ENCODE measurements at regions not wholly inside any gene's neighbourhood (a gene's known extent, or its start where the extent isn't known, plus 50 kb on each side); places are given as distances from the start of the nearest gene placed in this dataset.
"Not testable (repeated sequence)": the region's sequence is repeated elsewhere in the genome, so short reads cannot be mapped to it uniquely, and the experiment has no call there.

- H3K27ac ChIP-seq (ENCODE audit: control insufficient read depth, insufficient read depth, low read length), result no peak overlapping the region
- no peaks in the 10 kb centered on the region for H3K27me3 ChIP-seq (ENCODE audit: control insufficient read depth, extremely low read depth, insufficient read depth, low read length)
- no peak overlapping the region for H3K9ac ChIP-seq (ENCODE audit: control insufficient read depth, extremely low read depth, insufficient read depth, low read length)
- peaks cover 0 to 1% of the 10 kb centered on the region in 2 experiments for H3K36me3 ChIP-seq (ENCODE audit: control insufficient read depth in 2 of 2, extremely low read depth in 1 of 2, insufficient read depth in 2 of 2, low read length in 2 of 2)
- no peak overlapping the region for H2AFZ ChIP-seq (ENCODE audit: control insufficient read depth, low read length)
- no peaks in the 10 kb centered on the region for H3K79me2 ChIP-seq (ENCODE audit: control insufficient read depth, insufficient read depth, low read length)
- TF ChIP-seq CTCF (optimal IDR thresholded peaks at IDR 0.05 in 1 of 3, IDR thresholded peaks at IDR 0.05 in 1 of 3, conservative IDR thresholded peaks at IDR 0.05 in 1 of 3; ENCODE audit: extremely low read depth in 1 of 3, insufficient read depth in 2 of 3, low read length in 3 of 3) (no peak), EZH2 (IDR thresholded peaks at IDR 0.05; ENCODE audit: low read length) (no peak)
- H4K20me1 ChIP-seq (ENCODE audit: control insufficient read depth, extremely low read depth, insufficient read depth, low read length), result no peaks in the 10 kb centered on the region
- H3K9me3 ChIP-seq (ENCODE audit: control insufficient read depth, low read depth, low read length), result no peaks in the 10 kb centered on the region
- no peak overlapping the region for H3K4me2 ChIP-seq (ENCODE audit: control insufficient read depth, extremely low read depth, insufficient read depth, low read depth, low read length)
- no peaks in the 10 kb centered on the region for H3K9me1 ChIP-seq (ENCODE audit: control insufficient read depth, extremely low read depth, insufficient read depth, low read length)
- H3K4me3 ChIP-seq (ENCODE audit: control insufficient read depth in 2 of 3, extremely low read depth in 1 of 3, insufficient read depth in 2 of 3, low read depth in 1 of 3, low read length in 3 of 3), result no peak overlapping the region
- H3K4me1 ChIP-seq (ENCODE audit: control insufficient read depth, extremely low read depth, insufficient read depth, low read length), result peaks cover 7% of the 10 kb centered on the region
- FAIRE-seq, result no peak
- no peak for DNase-seq (ENCODE audit: low read depth, low spot score)
- dilution Hi-C loops (cut with MboI; ENCODE audit: extremely low pct_ligation_motif_present, low sequenced_read_pairs), result no loop called here
These were observed 212.5 kb upstream of the HAAO start for GRCh38 chr2:43004879-43005244.

DNA sequence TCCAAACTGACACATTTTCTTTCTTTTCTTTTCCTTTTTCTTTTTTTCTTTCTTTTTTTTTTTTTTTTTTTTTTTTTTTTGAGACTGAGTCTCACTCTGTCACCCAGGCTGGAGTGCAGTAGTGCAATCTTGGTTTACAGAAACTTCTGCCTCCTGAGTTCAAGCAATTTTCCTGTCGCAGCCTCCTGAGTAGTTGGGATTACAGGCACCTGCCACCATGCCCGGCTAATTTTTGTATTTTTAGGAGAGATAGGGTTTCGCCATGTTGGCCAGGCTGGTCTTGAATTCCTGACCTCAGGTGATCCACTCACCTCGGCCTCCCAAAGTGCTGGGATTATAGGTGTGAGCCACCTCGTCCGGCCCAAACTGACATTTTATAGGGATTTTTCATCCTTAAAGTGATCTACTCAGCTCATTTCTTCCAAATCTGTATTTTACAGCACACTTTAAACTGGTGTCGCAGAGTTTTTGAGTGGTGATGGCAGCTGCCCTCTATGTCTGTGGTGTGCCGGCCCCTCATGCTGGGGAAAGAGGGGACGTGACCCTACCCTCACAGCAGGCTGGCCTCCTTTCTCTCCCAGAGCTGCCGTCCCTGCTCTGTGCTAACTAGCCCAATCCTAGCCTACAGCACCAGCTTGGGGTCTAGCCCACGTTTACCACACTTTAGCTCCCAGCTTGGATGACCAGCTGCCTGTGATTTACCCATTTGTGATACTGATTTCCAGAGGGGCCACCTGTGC is 211.9 kb upstream of the HAAO start:
- H3K27ac ChIP-seq (ENCODE audit: control insufficient read depth, insufficient read depth, low read length); FAIRE-seq; dilution Hi-C loops (cut with MboI; ENCODE audit: extremely low pct_ligation_motif_present, low sequenced_read_pairs); DNase-seq (ENCODE audit: low read depth, low spot score); H3K79me2 ChIP-seq (ENCODE audit: control insufficient read depth, insufficient read depth, low read length); H4K20me1 ChIP-seq (ENCODE audit: control insufficient read depth, extremely low read depth, insufficient read depth, low read length); H3K4me2 ChIP-seq (ENCODE audit: control insufficient read depth, extremely low read depth, insufficient read depth, low read depth, low read length); H2AFZ ChIP-seq (ENCODE audit: control insufficient read depth, low read length); H3K9me1 ChIP-seq (ENCODE audit: control insufficient read depth, extremely low read depth, insufficient read depth, low read length); H3K9me3 ChIP-seq (ENCODE audit: control insufficient read depth, low read depth, low read length); H3K4me3 ChIP-seq (ENCODE audit: control insufficient read depth in 2 of 3, extremely low read depth in 1 of 3, insufficient read depth in 2 of 3, low read depth in 1 of 3, low read length in 3 of 3); H3K27me3 ChIP-seq (ENCODE audit: control insufficient read depth, extremely low read depth, insufficient read depth, low read length); H3K9ac ChIP-seq (ENCODE audit: control insufficient read depth, extremely low read depth, insufficient read depth, low read length); H3K36me3 ChIP-seq (ENCODE audit: control insufficient read depth in 2 of 2, extremely low read depth in 1 of 2, insufficient read depth in 2 of 2, low read length in 2 of 2): not testable (repeated sequence)
- peaks cover 13% of the 10 kb centered on the region for H3K4me1 ChIP-seq (ENCODE audit: control insufficient read depth, extremely low read depth, insufficient read depth, low read length)

GRCh38 chr2:43003702-43004101 is 211.3 kb upstream of the HAAO start:
- DNase-seq (ENCODE audit: low read depth, low spot score) (no peak), FAIRE-seq (no peak)
- no peak overlapping the region for H3K9ac ChIP-seq (ENCODE audit: control insufficient read depth, extremely low read depth, insufficient read depth, low read length)

More at GRCh38 chr2:43003702-43004101, 211.3 kb upstream of the HAAO start:
- dilution Hi-C loops (cut with MboI; ENCODE audit: extremely low pct_ligation_motif_present, low sequenced_read_pairs), result no loop called here
- Histone ChIP-seq H3K79me2 (ENCODE audit: control insufficient read depth, insufficient read depth, low read length) (no peaks in the 10 kb centered on the region), H3K4me3 (ENCODE audit: control insufficient read depth in 2 of 3, extremely low read depth in 1 of 3, insufficient read depth in 2 of 3, low read depth in 1 of 3, low read length in 3 of 3) (no peak overlapping the region), H3K9me3 (ENCODE audit: control insufficient read depth, low read depth, low read length) (no peaks in the 10 kb centered on the region), H3K4me1 (ENCODE audit: control insufficient read depth, extremely low read depth, insufficient read depth, low read length) (peaks cover 14% of the 10 kb centered on the region), H3K27ac (ENCODE audit: control insufficient read depth, insufficient read depth, low read length) (no peak overlapping the region), H3K4me2 (ENCODE audit: control insufficient read depth, extremely low read depth, insufficient read depth, low read depth, low read length) (no peak overlapping the region), H3K36me3 (ENCODE audit: control insufficient read depth in 2 of 2, extremely low read depth in 1 of 2, insufficient read depth in 2 of 2, low read length in 2 of 2) (no peaks in the 10 kb centered on the region), H3K9me1 (ENCODE audit: control insufficient read depth, extremely low read depth, insufficient read depth, low read length) (no peaks in the 10 kb centered on the region), H4K20me1 (ENCODE audit: control insufficient read depth, extremely low read depth, insufficient read depth, low read length) (no peaks in the 10 kb centered on the region), H2AFZ (ENCODE audit: control insufficient read depth, low read length) (no peak overlapping the region), H3K27me3 (ENCODE audit: control insufficient read depth, extremely low read depth, insufficient read depth, low read length) (no peaks in the 10 kb centered on the region)
- TF ChIP-seq CTCF (optimal IDR thresholded peaks at IDR 0.05 in 1 of 3, IDR thresholded peaks at IDR 0.05 in 1 of 3, conservative IDR thresholded peaks at IDR 0.05 in 1 of 3; ENCODE audit: extremely low read depth in 1 of 3, insufficient read depth in 2 of 3, low read length in 3 of 3), result no peak
- TF ChIP-seq EZH2 (IDR thresholded peaks at IDR 0.05; ENCODE audit: low read length), result no peak

Data from keratinocyte (primary cell).